GM23338 (cell line): ENCODE measurements at regions not wholly inside any gene's neighbourhood (a gene's known extent, or its start where the extent isn't known, plus 50 kb on each side); places are given as distances from the start of the nearest gene placed in this dataset.

ENCODE experiments used
- ATAC-seq: fragments of 200-7000 bp; cut with Tn5 transposase; 3 replicates; pipeline ENCODE4 v1.9.1; 2020
- DNase-seq: peaks from one replicate; pipeline ENCODE4 v3.0.0-alpha.2; 2015; ENCODE audit warnings: low spot score
- H2AFZ ChIP-seq: fragments of 200-600 bp; sonication (generic); 2 replicates; pipeline ENCODE4 v1.8.0; 2016; ENCODE audit warnings: antibody characterized with exemption, mild to moderate bottlenecking, moderate library complexity
- H3F3A ChIP-seq: fragments of 200-600 bp; sonication (generic); replicated peaks from 2 replicates; pipeline ENCODE4 v1.8.0; 2017; ENCODE audit warnings: antibody characterized with exemption, mixed run types, low read depth
- H3K27ac ChIP-seq: fragments of 200-600 bp; sonication (generic); 2 replicates; pipeline ENCODE4 v1.6.1; 2016; ENCODE audit warnings: low read depth
- H3K27me3 ChIP-seq: fragments of 200-600 bp; sonication (generic); 2 replicates; pipeline ENCODE4 v1.8.0; 2016; ENCODE audit warnings: mild to moderate bottlenecking, mixed run types, moderate library complexity; ENCODE audit not compliant: insufficient read depth
- H3K36me3 ChIP-seq: fragments of 200-600 bp; sonication (generic); 2 replicates; pipeline ENCODE4 v1.8.0; 2016; ENCODE audit warnings: mild to moderate bottlenecking; ENCODE audit not compliant: insufficient read depth
- H3K4me1 ChIP-seq: fragments of 200-600 bp; sonication (generic); 2 replicates; pipeline ENCODE4 v1.8.0; 2016; ENCODE audit warnings: mild to moderate bottlenecking, moderate library complexity; ENCODE audit not compliant: insufficient read depth
- H3K4me2 ChIP-seq: fragments of 200-600 bp; sonication (generic); 2 replicates; pipeline ENCODE4 v1.7.1; 2017; ENCODE audit warnings: mixed run types
- H3K4me3 ChIP-seq: fragments of 200-600 bp; sonication (generic); 2 replicates; pipeline ENCODE4 v1.6.1; 2016; ENCODE audit warnings: mixed run types
- H3K79me2 ChIP-seq: fragments of 200-600 bp; sonication (generic); replicated peaks from 2 replicates; pipeline ENCODE4 v1.8.0; 2017; ENCODE audit warnings: mild to moderate bottlenecking; ENCODE audit not compliant: insufficient read depth
- H3K9me2 ChIP-seq: fragments of 200-600 bp; sonication (generic); 2 replicates; pipeline ENCODE4 v1.8.0; 2017; ENCODE audit not compliant: insufficient read depth
- H4K20me1 ChIP-seq: fragments of 200-600 bp; sonication (generic); replicated peaks from 2 replicates; pipeline ENCODE4 v1.8.0; 2017; ENCODE audit warnings: mild to moderate bottlenecking; ENCODE audit not compliant: insufficient read depth
- H3K27ac Mint-ChIP-seq: 2 replicates; pipeline ENCODE4 v1.8.0; 2020; ENCODE audit warnings: inconsistent platforms, mild to moderate bottlenecking, moderate library complexity, mixed read lengths
- H3K27me3 Mint-ChIP-seq: 3 replicates; pipeline ENCODE4 v1.8.0; 2022; ENCODE audit warnings: low read depth, mild to moderate bottlenecking, moderate library complexity, mixed read lengths, inconsistent platforms; ENCODE audit not compliant: insufficient read depth, poor library complexity
- H3K36me3 Mint-ChIP-seq: 3 replicates; pipeline ENCODE4 v1.8.0; 2021; ENCODE audit warnings: low read depth, mild to moderate bottlenecking, inconsistent platforms, moderate library complexity, mixed read lengths
- H3K4me1 Mint-ChIP-seq: 3 replicates; pipeline ENCODE4 v1.8.0; 2020; ENCODE audit warnings: mild to moderate bottlenecking, inconsistent platforms, mixed read lengths
- H3K4me3 Mint-ChIP-seq: 3 replicates; pipeline ENCODE4 v1.8.0; 2021; ENCODE audit warnings: moderate library complexity, mild to moderate bottlenecking, inconsistent platforms, mixed read lengths
- H3K9me3 Mint-ChIP-seq: 3 replicates; pipeline ENCODE4 v1.8.0; 2020; ENCODE audit warnings: moderate library complexity, mild to moderate bottlenecking, inconsistent platforms, mixed read lengths
- CREB1 ChIP-seq: fragments of 250-450 bp; sonication (Bioruptor Pico); IDR thresholded peaks from 2 replicates; pipeline ENCODE4 v1.5.0; 2020; ENCODE audit warnings: low read depth, mild to moderate bottlenecking, moderate library complexity
- EZH2 ChIP-seq: fragments of 200-600 bp; sonication (generic); IDR thresholded peaks from one replicate; pipeline ENCODE4 v1.8.0; 2017; ENCODE audit warnings: antibody characterized with exemption, mild to moderate bottlenecking, low read depth; ENCODE audit not compliant: unreplicated experiment
- EZH2phosphoT487 ChIP-seq: fragments of 200-600 bp; sonication (generic); IDR thresholded peaks from one replicate; pipeline ENCODE4 v1.8.1; 2018; ENCODE audit warnings: antibody characterized with exemption; ENCODE audit not compliant: unreplicated experiment
- JUNB ChIP-seq: IDR thresholded peaks from one replicate; pipeline ENCODE4 v1.6.1; 2016; ENCODE audit warnings: antibody characterized with exemption; ENCODE audit not compliant: unreplicated experiment
- NANOG ChIP-seq: IDR thresholded peaks from 2 replicates; pipeline ENCODE4 v1.6.1; 2016; ENCODE audit warnings: antibody characterized with exemption, borderline replicate concordance
- POLR2AphosphoS5 ChIP-seq: IDR thresholded peaks from 2 replicates; pipeline ENCODE4 v1.6.1; 2016; ENCODE audit warnings: antibody characterized with exemption, low read depth
- STAT1 ChIP-seq: IDR thresholded peaks from one replicate; pipeline ENCODE4 v1.6.1; 2016; ENCODE audit warnings: antibody characterized with exemption; ENCODE audit not compliant: unreplicated experiment
- ZNF114 ChIP-seq: fragments of 250-450 bp; sonication (Bioruptor Pico); IDR thresholded peaks from 2 replicates; pipeline ENCODE4 v1.5.0; 2020; ENCODE audit warnings: mild to moderate bottlenecking, moderate library complexity
- ZNF331 ChIP-seq: fragments of 250-450 bp; sonication (Bioruptor Pico); IDR thresholded peaks from 2 replicates; pipeline ENCODE4 v1.5.0; 2020; ENCODE audit warnings: low read depth, mild to moderate bottlenecking, moderate library complexity
- TF ChIP-seq, protein P1 (sequence below): IDR thresholded peaks from one replicate; pipeline ENCODE4 v1.6.1; 2018; ENCODE audit warnings: antibody characterized with exemption; ENCODE audit not compliant: unreplicated experiment
- TF ChIP-seq, protein P2 (sequence below): IDR thresholded peaks from 2 replicates; pipeline ENCODE4 v1.6.1; 2016; ENCODE audit warnings: antibody characterized with exemption
- TF ChIP-seq, protein P3 (sequence below): fragments of 250-450 bp; sonication (Bioruptor Pico); IDR thresholded peaks from 2 replicates; pipeline ENCODE4 v1.5.0; 2020; ENCODE audit warnings: mild to moderate bottlenecking, moderate library complexity
- TF ChIP-seq, protein P4 (sequence below), 2 experiments: fragments of 200-600 bp in 1 of 2; sonication (generic) in 1 of 2; conservative IDR thresholded peaks; 2 replicates each; pipeline versions ENCODE4 v1.5.1 to v1.6.1; 2016 to 2017; ENCODE audit warnings: antibody characterized with exemption in 2 of 2, low read depth in 2 of 2, mild to moderate bottlenecking in 2 of 2, moderate library complexity in 1 of 2

DNA sequence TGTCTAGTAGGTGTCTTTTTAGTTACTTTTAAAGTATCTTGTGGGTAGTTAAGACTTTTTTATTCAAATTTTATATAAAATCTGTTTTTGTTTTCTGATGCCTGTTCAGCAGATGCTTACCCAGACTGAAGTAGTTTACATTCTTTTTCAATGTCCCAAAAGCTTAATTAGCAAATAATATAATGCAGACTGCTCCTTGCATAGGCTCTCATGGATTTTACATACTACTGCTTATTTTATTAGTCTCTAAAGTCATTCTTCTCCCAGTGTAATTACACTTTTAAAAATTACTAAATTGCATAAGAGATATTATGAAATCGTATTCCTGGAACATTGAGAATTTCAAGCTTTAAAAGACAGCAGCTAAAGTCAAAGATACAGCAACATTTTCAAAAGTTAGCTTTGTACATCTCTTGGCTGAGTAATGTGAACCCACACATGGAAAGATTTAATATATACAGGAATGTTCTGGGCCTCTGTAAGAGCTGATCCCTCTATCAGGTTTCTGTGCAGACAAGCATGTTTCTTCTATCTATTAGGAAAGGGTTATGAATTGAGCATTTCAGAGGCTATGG, 148.4 kb upstream of the SPRY1 start:
- Mint-ChIP-seq H3K27ac (no peak overlapping the region; the same call in 1 of the 2 replicates), H3K9me3 (no peaks in the 10 kb centered on the region), H3K36me3 (no peaks in the 10 kb centered on the region), H3K4me1 (no peaks in the 10 kb centered on the region), H3K27me3 (no peaks in the 10 kb centered on the region), H3K4me3 (no peak overlapping the region)
- DNase-seq (no peak), ATAC-seq (no peak)
- no peaks in the 10 kb centered on the region for H3K9me2 ChIP-seq
- no peak overlapping the region for H3K4me3 ChIP-seq
- no peaks in the 10 kb centered on the region for H3K36me3 ChIP-seq
- H3K79me2 ChIP-seq = no peaks in the 10 kb centered on the region
- no peaks in the 10 kb centered on the region for H4K20me1 ChIP-seq
- H3F3A ChIP-seq = no peaks in the 10 kb centered on the region
- no peak overlapping the region for H3K27ac ChIP-seq
- TF ChIP-seq EZH2phosphoT487 (no peak), CREB1 (CRISPR knock-in tag) (no peak), POLR2AphosphoS5 (no peak), STAT1 (no peak), EZH2 (no peak), NANOG (no peak), JUNB (no peak), ZNF114 (CRISPR knock-in tag) (no peak), ZNF331 (CRISPR knock-in tag) (no peak)
- TF ChIP-seq, protein P1, sequence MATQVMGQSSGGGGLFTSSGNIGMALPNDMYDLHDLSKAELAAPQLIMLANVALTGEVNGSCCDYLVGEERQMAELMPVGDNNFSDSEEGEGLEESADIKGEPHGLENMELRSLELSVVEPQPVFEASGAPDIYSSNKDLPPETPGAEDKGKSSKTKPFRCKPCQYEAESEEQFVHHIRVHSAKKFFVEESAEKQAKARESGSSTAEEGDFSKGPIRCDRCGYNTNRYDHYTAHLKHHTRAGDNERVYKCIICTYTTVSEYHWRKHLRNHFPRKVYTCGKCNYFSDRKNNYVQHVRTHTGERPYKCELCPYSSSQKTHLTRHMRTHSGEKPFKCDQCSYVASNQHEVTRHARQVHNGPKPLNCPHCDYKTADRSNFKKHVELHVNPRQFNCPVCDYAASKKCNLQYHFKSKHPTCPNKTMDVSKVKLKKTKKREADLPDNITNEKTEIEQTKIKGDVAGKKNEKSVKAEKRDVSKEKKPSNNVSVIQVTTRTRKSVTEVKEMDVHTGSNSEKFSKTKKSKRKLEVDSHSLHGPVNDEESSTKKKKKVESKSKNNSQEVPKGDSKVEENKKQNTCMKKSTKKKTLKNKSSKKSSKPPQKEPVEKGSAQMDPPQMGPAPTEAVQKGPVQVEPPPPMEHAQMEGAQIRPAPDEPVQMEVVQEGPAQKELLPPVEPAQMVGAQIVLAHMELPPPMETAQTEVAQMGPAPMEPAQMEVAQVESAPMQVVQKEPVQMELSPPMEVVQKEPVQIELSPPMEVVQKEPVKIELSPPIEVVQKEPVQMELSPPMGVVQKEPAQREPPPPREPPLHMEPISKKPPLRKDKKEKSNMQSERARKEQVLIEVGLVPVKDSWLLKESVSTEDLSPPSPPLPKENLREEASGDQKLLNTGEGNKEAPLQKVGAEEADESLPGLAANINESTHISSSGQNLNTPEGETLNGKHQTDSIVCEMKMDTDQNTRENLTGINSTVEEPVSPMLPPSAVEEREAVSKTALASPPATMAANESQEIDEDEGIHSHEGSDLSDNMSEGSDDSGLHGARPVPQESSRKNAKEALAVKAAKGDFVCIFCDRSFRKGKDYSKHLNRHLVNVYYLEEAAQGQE = no peak
- TF ChIP-seq, protein P2, sequence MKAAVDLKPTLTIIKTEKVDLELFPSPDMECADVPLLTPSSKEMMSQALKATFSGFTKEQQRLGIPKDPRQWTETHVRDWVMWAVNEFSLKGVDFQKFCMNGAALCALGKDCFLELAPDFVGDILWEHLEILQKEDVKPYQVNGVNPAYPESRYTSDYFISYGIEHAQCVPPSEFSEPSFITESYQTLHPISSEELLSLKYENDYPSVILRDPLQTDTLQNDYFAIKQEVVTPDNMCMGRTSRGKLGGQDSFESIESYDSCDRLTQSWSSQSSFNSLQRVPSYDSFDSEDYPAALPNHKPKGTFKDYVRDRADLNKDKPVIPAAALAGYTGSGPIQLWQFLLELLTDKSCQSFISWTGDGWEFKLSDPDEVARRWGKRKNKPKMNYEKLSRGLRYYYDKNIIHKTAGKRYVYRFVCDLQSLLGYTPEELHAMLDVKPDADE = no peak
- TF ChIP-seq, protein P3, sequence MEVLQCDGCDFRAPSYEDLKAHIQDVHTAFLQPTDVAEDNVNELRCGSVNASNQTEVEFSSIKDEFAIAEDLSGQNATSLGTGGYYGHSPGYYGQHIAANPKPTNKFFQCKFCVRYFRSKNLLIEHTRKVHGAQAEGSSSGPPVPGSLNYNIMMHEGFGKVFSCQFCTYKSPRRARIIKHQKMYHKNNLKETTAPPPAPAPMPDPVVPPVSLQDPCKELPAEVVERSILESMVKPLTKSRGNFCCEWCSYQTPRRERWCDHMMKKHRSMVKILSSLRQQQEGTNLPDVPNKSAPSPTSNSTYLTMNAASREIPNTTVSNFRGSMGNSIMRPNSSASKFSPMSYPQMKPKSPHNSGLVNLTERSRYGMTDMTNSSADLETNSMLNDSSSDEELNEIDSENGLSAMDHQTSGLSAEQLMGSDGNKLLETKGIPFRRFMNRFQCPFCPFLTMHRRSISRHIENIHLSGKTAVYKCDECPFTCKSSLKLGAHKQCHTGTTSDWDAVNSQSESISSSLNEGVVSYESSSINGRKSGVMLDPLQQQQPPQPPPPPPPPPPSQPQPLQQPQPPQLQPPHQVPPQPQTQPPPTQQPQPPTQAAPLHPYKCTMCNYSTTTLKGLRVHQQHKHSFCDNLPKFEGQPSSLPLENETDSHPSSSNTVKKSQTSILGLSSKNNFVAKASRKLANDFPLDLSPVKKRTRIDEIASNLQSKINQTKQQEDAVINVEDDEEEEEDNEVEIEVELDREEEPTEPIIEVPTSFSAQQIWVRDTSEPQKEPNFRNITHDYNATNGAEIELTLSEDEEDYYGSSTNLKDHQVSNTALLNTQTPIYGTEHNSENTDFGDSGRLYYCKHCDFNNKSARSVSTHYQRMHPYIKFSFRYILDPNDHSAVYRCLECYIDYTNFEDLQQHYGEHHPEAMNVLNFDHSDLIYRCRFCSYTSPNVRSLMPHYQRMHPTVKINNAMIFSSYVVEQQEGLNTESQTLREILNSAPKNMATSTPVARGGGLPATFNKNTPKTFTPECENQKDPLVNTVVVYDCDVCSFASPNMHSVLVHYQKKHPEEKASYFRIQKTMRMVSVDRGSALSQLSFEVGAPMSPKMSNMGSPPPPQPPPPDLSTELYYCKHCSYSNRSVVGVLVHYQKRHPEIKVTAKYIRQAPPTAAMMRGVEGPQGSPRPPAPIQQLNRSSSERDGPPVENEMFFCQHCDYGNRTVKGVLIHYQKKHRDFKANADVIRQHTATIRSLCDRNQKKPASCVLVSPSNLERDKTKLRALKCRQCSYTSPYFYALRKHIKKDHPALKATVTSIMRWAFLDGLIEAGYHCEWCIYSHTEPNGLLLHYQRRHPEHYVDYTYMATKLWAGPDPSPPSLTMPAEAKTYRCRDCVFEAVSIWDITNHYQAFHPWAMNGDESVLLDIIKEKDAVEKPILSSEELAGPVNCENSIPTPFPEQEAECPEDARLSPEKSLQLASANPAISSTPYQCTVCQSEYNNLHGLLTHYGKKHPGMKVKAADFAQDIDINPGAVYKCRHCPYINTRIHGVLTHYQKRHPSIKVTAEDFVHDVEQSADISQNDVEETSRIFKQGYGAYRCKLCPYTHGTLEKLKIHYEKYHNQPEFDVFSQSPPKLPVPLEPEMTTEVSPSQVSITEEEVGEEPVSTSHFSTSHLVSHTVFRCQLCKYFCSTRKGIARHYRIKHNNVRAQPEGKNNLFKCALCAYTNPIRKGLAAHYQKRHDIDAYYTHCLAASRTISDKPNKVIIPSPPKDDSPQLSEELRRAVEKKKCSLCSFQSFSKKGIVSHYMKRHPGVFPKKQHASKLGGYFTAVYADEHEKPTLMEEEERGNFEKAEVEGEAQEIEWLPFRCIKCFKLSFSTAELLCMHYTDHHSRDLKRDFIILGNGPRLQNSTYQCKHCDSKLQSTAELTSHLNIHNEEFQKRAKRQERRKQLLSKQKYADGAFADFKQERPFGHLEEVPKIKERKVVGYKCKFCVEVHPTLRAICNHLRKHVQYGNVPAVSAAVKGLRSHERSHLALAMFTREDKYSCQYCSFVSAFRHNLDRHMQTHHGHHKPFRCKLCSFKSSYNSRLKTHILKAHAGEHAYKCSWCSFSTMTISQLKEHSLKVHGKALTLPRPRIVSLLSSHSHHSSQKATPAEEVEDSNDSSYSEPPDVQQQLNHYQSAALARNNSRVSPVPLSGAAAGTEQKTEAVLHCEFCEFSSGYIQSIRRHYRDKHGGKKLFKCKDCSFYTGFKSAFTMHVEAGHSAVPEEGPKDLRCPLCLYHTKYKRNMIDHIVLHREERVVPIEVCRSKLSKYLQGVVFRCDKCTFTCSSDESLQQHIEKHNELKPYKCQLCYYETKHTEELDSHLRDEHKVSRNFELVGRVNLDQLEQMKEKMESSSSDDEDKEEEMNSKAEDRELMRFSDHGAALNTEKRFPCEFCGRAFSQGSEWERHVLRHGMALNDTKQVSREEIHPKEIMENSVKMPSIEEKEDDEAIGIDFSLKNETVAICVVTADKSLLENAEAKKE (CRISPR knock-in tag) = no peak
- TF ChIP-seq, protein P4, sequence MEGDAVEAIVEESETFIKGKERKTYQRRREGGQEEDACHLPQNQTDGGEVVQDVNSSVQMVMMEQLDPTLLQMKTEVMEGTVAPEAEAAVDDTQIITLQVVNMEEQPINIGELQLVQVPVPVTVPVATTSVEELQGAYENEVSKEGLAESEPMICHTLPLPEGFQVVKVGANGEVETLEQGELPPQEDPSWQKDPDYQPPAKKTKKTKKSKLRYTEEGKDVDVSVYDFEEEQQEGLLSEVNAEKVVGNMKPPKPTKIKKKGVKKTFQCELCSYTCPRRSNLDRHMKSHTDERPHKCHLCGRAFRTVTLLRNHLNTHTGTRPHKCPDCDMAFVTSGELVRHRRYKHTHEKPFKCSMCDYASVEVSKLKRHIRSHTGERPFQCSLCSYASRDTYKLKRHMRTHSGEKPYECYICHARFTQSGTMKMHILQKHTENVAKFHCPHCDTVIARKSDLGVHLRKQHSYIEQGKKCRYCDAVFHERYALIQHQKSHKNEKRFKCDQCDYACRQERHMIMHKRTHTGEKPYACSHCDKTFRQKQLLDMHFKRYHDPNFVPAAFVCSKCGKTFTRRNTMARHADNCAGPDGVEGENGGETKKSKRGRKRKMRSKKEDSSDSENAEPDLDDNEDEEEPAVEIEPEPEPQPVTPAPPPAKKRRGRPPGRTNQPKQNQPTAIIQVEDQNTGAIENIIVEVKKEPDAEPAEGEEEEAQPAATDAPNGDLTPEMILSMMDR (conservative IDR thresholded peaks at IDR 0.05; ENCODE audit: low read depth in 2 of 2) = no peak
- no peak overlapping the region for H2AFZ ChIP-seq
- no peaks in the 10 kb centered on the region for H3K4me1 ChIP-seq
- H3K4me2 ChIP-seq = no peak overlapping the region
- H3K27me3 ChIP-seq = no peaks in the 10 kb centered on the region
